GM21717 (cell line): ENCODE measurements at regions not wholly inside any gene's neighbourhood (a gene's known extent, or its start where the extent isn't known, plus 50 kb on each side); places are given as distances from the start of the nearest gene placed in this dataset.
"Not testable (repeated sequence)": the region's sequence is repeated elsewhere in the genome, so short reads cannot be mapped to it uniquely, and the experiment has no call there.

Experiments used
- ATAC-seq: cut with Tn5 transposase; IDR thresholded peaks from one replicate; pipeline ENCODE4 v1.9.1; 2021; ENCODE audit warnings: mild to moderate bottlenecking, moderate library complexity; ENCODE audit not compliant: unreplicated experiment

- ATAC-seq, result no peak
Observed at GRCh38 chr4:151459375-151459774, 50.4 kb downstream of the FHIP1A start.

- no peak for ATAC-seq
Observed at GRCh38 chr4:151460434-151460833, 51.5 kb downstream of the FHIP1A start.

- ATAC-seq, result no peak
Observed at GRCh38 chr4:151462554-151462953, 53.6 kb downstream of the FHIP1A start.

- no peak for ATAC-seq
Observed at GRCh38 chr4:151468715-151469696, 60.0 kb downstream of the FHIP1A start.

GRCh38 chr4:151469970-151470369, 61.0 kb downstream of the FHIP1A start:
- ATAC-seq, result no peak

- no peak for ATAC-seq
Observed at GRCh38 chr4:151471728-151472127, 62.8 kb downstream of the FHIP1A start.

GRCh38 chr4:151472297-151472696, 63.3 kb downstream of the FHIP1A start:
- no peak for ATAC-seq

- ATAC-seq, result no peak
Observed at GRCh38 chr4:151472711-151473110, 63.7 kb downstream of the FHIP1A start.

GRCh38 chr4:151473521-151474097, 64.6 kb downstream of the FHIP1A start:
- no peak for ATAC-seq

GRCh38 chr4:151475035-151475714, 66.2 kb downstream of the FHIP1A start:
- no peak for ATAC-seq

- no peak for ATAC-seq
Observed at GRCh38 chr4:151481813-151482212, 72.8 kb downstream of the FHIP1A start.

- no peak for ATAC-seq
Observed at GRCh38 chr4:151484396-151485102, 75.6 kb downstream of the FHIP1A start.

- no peak for ATAC-seq
Observed at GRCh38 chr4:151485541-151486131, 76.7 kb downstream of the FHIP1A start.

GRCh38 chr4:151486168-151486567, 77.2 kb downstream of the FHIP1A start:
- ATAC-seq, result no peak

- no peak for ATAC-seq
Observed at GRCh38 chr4:151488968-151489367, 80.0 kb downstream of the FHIP1A start.

- ATAC-seq, result no peak
Observed at GRCh38 chr4:151489462-151490203, 80.7 kb downstream of the FHIP1A start.

- not testable (repeated sequence) for ATAC-seq
Observed at GRCh38 chr4:151495612-151496011, 86.6 kb downstream of the FHIP1A start.

GRCh38 chr4:151511548-151511947, 102.6 kb downstream of the FHIP1A start:
- not testable (repeated sequence) for ATAC-seq

- ATAC-seq, result no peak
Observed at GRCh38 chr4:151517896-151518295, 108.9 kb downstream of the FHIP1A start.

- ATAC-seq, result no peak
Observed at GRCh38 chr4:151518359-151518758, 109.4 kb downstream of the FHIP1A start.
